Activated T-cell treated with anti-CD3 and anti-CD28 coated beads for 24 hours (primary cell): ENCODE measurements at regions not wholly inside any gene's neighbourhood (a gene's known extent, or its start where the extent isn't known, plus 50 kb on each side); places are given as distances from the start of the nearest gene placed in this dataset.
"Not testable (repeated sequence)": the region's sequence is repeated elsewhere in the genome, so short reads cannot be mapped to it uniquely, and the experiment has no call there.

Source experiments
- DNase-seq: peaks from one replicate; pipeline ENCODE4 v3.0.0-alpha.2; 2020; ENCODE audit warnings: low read depth

- no peak for DNase-seq
Observed at GRCh38 chr2:147273106-147273505, 571.7 kb upstream of the ACVR2A start.

GRCh38 chr2:147269581-147269980 is 575.2 kb upstream of the ACVR2A start:
- not testable (repeated sequence) for DNase-seq

DNA sequence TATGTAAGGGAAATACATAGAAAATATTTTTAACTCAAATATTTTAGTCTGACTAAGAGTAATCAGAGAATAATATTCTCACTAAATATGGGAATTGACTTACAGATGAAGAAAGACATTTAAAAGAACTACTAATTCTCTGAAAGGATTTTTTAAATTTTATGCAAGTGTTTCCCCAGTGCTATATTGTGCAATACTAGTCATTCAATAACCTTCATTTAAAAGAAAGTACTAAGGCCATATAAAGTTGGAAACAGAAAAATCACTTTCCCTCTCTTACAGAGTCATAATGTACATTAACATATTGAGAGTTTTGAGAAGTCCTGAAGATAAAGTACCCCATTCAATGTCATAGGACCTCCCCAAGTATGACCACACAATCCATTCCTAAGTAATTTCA is 584.6 kb upstream of the ACVR2A start:
- no peak for DNase-seq

DNA sequence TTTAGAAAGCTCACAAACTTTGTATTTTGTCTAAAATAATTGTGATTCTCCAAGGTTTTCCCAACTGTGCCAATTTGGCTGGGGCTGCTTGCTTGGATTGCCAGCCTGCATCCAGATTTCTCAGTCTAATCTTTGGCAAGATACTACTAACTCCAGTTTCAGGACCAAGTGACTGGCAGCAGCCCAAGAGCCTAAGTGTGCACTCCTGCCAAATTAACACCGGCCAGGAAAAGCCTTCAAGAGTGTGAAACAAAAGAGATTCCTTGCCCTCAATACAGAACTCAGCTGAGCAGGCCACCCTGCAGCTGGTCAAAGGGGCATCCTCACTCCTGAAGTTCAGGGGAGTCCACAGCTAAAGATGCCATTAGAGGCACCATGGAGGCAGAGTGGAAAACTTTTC is 589.0 kb upstream of the ACVR2A start:
- DNase-seq = no peak

- no peak for DNase-seq
Observed at GRCh38 chr2:147250652-147251356, 594.0 kb upstream of the ACVR2A start.

- DNase-seq = no peak
Observed at GRCh38 chr2:147247749-147248148, 597.1 kb upstream of the ACVR2A start.

DNA sequence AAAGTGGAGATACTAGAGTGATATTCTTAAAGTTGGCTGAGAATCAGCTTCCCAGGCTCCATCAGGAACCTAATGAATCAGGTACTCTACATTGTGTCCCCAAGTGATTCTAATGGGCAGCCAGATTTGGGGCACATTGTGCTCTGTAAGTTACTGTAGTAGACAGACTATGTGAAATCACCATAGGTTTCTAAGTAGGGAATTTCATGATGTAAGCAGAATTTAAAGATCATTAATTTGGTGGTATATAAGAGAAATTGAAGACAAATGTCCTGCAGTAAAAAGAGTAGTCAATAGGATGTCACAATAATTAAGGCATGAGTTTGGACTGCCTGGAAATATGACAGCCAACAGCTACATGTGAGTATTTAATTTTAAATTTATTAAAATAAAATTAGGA is 602.4 kb upstream of the ACVR2A start:
- no peak for DNase-seq

- no peak for DNase-seq
Observed at GRCh38 chr2:147236601-147237000, 608.2 kb upstream of the ACVR2A start.

DNA sequence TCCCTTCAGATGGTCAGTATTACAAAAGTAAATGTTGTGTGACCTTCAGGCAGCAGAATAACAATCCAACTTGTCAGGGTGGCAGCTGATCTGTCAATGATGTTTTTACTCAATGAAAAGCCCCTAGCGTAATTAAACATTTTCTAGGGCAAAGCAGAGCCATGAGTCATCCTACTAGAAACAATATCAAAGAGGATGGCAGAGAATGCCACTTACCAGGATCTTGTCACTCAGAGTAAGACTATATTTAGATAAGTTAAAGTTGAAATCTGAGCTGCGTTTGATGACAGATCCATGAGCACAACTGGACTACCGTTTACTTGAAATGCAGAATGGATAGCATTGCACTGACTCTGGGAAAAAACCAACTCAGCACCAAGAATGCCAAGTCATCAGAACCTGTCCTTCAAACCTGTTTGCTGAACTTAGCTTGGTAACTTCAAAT is 612.6 kb upstream of the ACVR2A start:
- no peak for DNase-seq

- no peak for DNase-seq
Observed at GRCh38 chr2:147231607-147232006, 613.2 kb upstream of the ACVR2A start.

- DNase-seq = no peak
Observed at GRCh38 chr2:147231081-147231480, 613.7 kb upstream of the ACVR2A start.

GRCh38 chr2:147227313-147227712 is 617.5 kb upstream of the ACVR2A start:
- DNase-seq = no peak

DNA sequence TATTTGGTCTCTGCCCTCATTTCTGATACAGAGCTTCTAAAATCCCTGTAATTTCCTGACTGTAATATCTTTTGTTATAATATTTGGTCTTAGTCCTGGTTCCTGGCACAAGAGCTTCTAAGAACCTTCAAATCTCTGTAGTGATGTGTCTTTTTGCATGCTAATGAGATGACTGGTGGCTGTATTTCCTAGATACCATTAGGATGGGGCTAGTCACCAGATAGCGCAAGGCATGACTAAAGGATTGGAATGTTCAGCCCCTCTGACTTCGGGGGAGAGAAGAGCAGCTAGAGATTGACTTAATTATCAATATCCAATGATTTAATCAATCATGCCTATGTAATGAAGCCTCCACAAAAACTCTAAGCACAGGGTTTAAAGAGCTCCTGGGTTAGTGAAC is 620.8 kb upstream of the ACVR2A start:
- no peak for DNase-seq

- no peak for DNase-seq
Observed at GRCh38 chr2:147223553-147224060, 621.2 kb upstream of the ACVR2A start.

DNA sequence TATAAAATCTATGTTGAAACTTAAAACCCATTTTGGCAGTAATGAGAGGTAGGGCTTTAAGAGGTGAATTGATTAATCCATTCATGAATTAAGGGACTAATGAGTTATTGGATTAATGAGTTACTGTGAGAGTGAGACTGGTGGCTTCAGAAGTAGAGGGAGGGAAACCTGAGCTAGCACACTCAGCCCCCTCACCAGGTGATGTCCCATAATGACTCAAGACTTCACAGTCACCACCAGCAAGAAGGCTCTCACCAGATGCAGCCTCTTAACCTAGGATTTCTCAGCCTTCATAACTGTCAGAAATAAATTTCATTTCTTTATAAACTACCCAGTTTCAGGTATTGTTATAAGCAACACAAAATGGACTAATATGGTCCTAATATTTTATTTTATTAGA is 621.7 kb upstream of the ACVR2A start:
- DNase-seq = no peak

GRCh38 chr2:147222506-147222905 is 622.3 kb upstream of the ACVR2A start:
- DNase-seq = no peak

DNA sequence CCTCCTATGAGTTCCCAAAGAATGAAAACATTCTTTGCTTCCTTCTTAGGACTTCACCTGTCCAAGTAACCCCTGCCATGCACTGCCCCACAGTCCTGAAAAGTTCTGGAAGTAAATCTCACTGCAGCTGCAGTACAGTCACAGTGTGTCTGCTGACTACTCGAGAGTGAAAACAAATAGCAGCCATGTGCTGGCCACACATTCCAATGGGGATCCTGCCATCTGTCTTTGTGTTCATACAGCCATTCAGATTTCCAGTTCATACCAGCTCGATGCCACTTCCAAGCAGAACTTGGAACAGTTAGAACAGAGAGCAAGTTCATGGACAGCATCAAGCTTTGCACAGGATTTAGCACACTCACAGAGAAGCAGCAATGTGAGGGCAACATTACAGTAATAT is 629.9 kb upstream of the ACVR2A start:
- DNase-seq = no peak

DNA sequence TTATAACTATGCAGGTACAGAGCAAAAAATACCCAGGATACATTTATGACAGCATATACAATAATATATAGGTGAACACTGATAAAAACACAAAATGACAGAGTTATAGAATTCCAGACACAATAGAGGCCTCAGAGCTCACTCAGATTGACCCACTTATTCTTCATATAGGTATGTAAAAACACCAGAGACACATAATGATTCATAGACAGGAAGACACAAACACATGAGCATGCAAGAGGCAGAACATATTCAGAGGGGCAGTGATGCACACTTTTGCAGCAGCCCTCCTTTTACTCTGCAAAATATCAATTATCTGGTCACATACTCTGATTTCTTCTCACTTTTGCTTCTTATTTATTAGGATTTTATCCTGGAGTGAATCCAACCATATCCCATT is 633.3 kb upstream of the ACVR2A start:
- no peak for DNase-seq

- no peak for DNase-seq
Observed at GRCh38 chr2:147204102-147204501, 640.7 kb upstream of the ACVR2A start.

DNA sequence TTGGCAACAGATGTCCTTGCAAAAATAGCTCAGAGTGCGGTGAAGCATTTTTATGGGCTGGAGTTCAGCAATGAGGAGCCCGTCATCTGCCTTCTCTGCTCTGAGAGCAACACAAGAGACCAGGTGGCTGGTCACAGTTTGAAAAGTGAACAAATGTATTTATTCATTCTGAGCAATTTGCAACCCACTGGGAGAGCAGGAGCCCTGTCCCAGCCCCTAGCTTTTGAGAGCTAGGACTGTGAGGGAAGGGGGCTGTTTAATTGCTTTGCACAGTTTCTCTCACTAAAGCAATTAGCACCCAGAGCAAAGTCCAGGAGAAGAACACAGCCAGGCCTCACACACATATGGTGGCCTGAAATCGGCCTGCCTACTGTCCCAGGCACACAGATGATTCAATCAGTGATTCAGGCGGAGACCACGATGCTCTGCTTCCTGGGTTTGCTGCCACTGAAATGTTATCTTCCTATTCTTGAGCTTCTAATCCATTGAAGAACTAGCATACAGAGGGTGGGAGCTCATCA is 646.1 kb upstream of the ACVR2A start:
- no peak for DNase-seq

GRCh38 chr2:147197754-147198483 is 646.9 kb upstream of the ACVR2A start:
- no peak for DNase-seq

- DNase-seq = peak; percentile 47
Observed at GRCh38 chr2:147182260-147182659, 662.6 kb upstream of the ACVR2A start.

DNA sequence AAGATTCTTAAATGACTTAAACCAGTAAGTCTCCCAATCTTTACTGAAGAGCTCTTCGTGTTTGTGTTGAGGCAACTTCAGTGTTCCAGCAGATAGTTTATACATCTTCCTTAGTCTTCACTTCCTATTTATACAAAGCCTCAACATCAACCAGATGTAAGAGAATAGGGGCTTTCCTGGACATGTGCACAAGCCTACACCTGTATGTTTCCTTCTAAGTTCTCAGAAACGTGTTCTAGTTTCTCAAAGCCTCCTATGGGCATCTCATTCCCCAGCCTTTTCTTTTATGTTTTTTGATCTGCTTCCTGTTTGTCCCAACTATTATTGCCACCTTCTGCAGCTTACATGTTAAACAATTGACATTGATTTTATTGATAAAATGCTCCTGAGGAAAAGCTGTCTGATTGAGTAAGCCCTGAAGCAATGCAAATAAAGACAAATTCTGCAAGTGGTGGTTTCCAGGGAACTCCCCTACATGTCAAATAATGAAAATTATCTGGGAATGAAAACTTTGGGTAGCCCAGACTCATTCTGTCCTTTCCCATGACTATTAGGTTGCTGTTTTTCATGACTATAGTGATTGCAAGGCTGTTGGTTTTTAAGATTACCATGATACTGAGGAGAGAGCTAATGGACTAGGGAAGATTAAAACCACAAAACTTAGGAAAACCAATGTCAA is 663.3 kb upstream of the ACVR2A start:
- no peak for DNase-seq
